Ishikawa (cell line): ENCODE measurements at regions not wholly inside any gene's neighbourhood (a gene's known extent, or its start where the extent isn't known, plus 50 kb on each side); places are given as distances from the start of the nearest gene placed in this dataset.

Experiments used
- CEBPB ChIP-seq: IDR thresholded peaks from 2 replicates; pipeline ENCODE4 v1.6.1; 2012
- CREB1 ChIP-seq: IDR thresholded peaks from 2 replicates; pipeline ENCODE4 v1.6.1; 2012; ENCODE audit warnings: low read depth
- EGR1 ChIP-seq: IDR thresholded peaks from 2 replicates; pipeline ENCODE4 v1.6.1; 2012
- EP300 ChIP-seq: IDR thresholded peaks from 2 replicates; pipeline ENCODE4 v1.6.1; 2012; ENCODE audit warnings: borderline replicate concordance
- FOXM1 ChIP-seq: IDR thresholded peaks from 2 replicates; pipeline ENCODE4 v1.6.1; 2012; ENCODE audit warnings: low read depth, borderline replicate concordance
- MAX ChIP-seq: IDR thresholded peaks from 2 replicates; pipeline ENCODE4 v1.6.1; 2012
- NFIC ChIP-seq: IDR thresholded peaks from 2 replicates; pipeline ENCODE4 v1.6.1; 2012
- RAD21 ChIP-seq: IDR thresholded peaks from 2 replicates; pipeline ENCODE4 v1.6.1; 2012; ENCODE audit warnings: low read depth
- REST ChIP-seq: IDR thresholded peaks from 2 replicates; pipeline ENCODE4 v1.6.1; 2012; ENCODE audit warnings: low read depth, mild to moderate bottlenecking
- TAF1 ChIP-seq: IDR thresholded peaks from 2 replicates; pipeline ENCODE4 v1.6.1; 2012; ENCODE audit warnings: low read depth, mild to moderate bottlenecking
- TCF12 ChIP-seq: IDR thresholded peaks from 2 replicates; pipeline ENCODE4 v1.6.1; 2012; ENCODE audit warnings: low read depth
- TEAD4 ChIP-seq: IDR thresholded peaks from 2 replicates; pipeline ENCODE4 v1.6.1; 2012
- USF1 ChIP-seq: IDR thresholded peaks from 2 replicates; pipeline ENCODE4 v1.6.1; 2012
- YY1 ChIP-seq: IDR thresholded peaks from 2 replicates; pipeline ENCODE4 v1.6.1; 2012; ENCODE audit warnings: low read depth
- ZBTB7A ChIP-seq: IDR thresholded peaks from 2 replicates; pipeline ENCODE4 v1.6.1; 2012; ENCODE audit warnings: low read depth

GRCh38 chr3:23648326-23648995 lies 157.3 kb upstream of the UBE2E1 start:
- peak; percentile 52 for TF ChIP-seq RAD21
- no peak for TF ChIP-seq REST

- TF ChIP-seq NFIC (no peak), TEAD4 (no peak), YY1 (no peak), FOXM1 (no peak), TAF1 (no peak), USF1 (no peak), CEBPB (no peak), EP300 (no peak), ZBTB7A (no peak), EGR1 (no peak), CREB1 (no peak), RAD21 (no peak), MAX (no peak), REST (no peak), TCF12 (no peak)
Observed at GRCh38 chr3:23648996-23649395, 156.8 kb upstream of the UBE2E1 start.

- TF ChIP-seq YY1 (no peak), RAD21 (no peak), EGR1 (no peak), EP300 (no peak)
Observed at GRCh38 chr3:23649448-23649847, 156.3 kb upstream of the UBE2E1 start.

- TF ChIP-seq REST (no peak), RAD21 (no peak), YY1 (no peak), TAF1 (no peak), EGR1 (no peak), CREB1 (no peak), CEBPB (no peak)
Observed at GRCh38 chr3:23650371-23651140, 155.2 kb upstream of the UBE2E1 start.

- TF ChIP-seq CEBPB (no peak), RAD21 (no peak), NFIC (no peak), TEAD4 (no peak), TCF12 (no peak), REST (no peak), EGR1 (no peak)
Observed at GRCh38 chr3:23653647-23654525, 151.9 kb upstream of the UBE2E1 start.
